ENCODE measurements at regions not wholly inside any gene's neighbourhood (a gene's known extent, or its start where the extent isn't known, plus 50 kb on each side); places are given as distances from the start of the nearest gene placed in this dataset.

DNA sequence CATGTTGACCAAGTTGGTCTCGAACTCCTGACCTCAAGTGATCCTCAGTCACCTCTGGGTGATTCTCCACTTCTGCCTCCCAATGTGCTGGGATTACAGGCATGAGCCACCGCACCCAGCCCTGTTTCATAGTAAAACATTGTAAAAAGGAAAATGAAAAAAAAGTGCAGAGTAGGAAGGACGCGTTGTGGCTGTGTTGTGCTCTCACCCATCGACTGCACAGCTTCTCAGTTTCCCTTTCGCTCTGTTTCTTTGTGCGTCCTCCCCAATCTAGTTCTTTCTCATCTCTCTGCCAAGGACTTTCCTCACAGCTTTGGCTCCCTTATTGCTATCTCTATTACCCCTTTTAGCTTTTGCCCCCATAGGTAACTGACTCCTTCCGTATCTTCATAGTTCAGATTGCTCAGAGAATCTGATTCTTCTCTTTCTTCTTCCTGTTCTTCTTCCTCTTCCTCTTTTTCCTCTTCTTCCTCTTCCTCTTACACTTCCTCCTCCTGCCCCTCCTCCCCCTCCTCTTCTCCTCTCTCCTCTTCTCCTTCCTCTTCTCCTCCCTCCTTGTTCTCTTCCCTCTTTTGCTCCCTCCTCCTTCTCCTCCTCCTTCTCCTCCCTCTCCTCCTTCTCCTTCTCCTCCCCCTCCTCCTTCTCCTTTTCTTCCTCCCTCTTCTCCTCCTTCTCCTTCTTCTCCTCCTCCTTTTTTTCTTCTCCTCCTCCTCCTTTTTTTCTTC, 81.1 kb upstream of the VGLL4 start:
- H3K4me3 ChIP-seq (ENCODE audit: low read depth in 2 of 2, low read length in 1 of 2), result no peak overlapping the region
- H3K4me2 ChIP-seq, result no peak overlapping the region
- H3F3A ChIP-seq (replicated peaks; ENCODE audit: insufficient read depth), result peaks cover 18% of the 10 kb centered on the region
- no peaks in the 10 kb centered on the region for H3K9me3 ChIP-seq
- WGBS (ENCODE audit: low lambda C conversion rate), result 79% methylated on average over 8 of the region's 8 CpGs
- no peaks in the 10 kb centered on the region for H3K36me3 ChIP-seq (replicated peaks in 1 of 2; ENCODE audit: control insufficient read depth in 1 of 2, insufficient read depth in 2 of 2, low read length in 1 of 2)
- no peaks in the 10 kb centered on the region for H3K9me2 ChIP-seq
- CTCF ChIA-PET, result no interaction called here
- peaks cover 0 to 3% of the 10 kb centered on the region in 2 experiments; a peak in 1 of 4 replicates for H3K4me1 ChIP-seq (ENCODE audit: control insufficient read depth in 1 of 2, insufficient read depth in 2 of 2, low read depth in 1 of 2, low read length in 1 of 2)
- H3K27ac ChIP-seq (ENCODE audit: low read depth in 2 of 2, low read length in 1 of 2), result no peak overlapping the region
- no peak for DNase-seq
- POLR2A ChIA-PET, result no interaction called here
- H3K9ac ChIP-seq, result no peak overlapping the region
- H3K27me3 ChIP-seq (ENCODE audit: insufficient read depth), result peaks cover 10% of the 10 kb centered on the region; the same call in 1 of the 2 replicates
- TF ChIP-seq, protein P1, sequence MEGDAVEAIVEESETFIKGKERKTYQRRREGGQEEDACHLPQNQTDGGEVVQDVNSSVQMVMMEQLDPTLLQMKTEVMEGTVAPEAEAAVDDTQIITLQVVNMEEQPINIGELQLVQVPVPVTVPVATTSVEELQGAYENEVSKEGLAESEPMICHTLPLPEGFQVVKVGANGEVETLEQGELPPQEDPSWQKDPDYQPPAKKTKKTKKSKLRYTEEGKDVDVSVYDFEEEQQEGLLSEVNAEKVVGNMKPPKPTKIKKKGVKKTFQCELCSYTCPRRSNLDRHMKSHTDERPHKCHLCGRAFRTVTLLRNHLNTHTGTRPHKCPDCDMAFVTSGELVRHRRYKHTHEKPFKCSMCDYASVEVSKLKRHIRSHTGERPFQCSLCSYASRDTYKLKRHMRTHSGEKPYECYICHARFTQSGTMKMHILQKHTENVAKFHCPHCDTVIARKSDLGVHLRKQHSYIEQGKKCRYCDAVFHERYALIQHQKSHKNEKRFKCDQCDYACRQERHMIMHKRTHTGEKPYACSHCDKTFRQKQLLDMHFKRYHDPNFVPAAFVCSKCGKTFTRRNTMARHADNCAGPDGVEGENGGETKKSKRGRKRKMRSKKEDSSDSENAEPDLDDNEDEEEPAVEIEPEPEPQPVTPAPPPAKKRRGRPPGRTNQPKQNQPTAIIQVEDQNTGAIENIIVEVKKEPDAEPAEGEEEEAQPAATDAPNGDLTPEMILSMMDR (IDR thresholded peaks at IDR 0.05), result no peak
- no peak for TF ChIP-seq RXRA (IDR thresholded peaks at IDR 0.05; ENCODE audit: borderline replicate concordance, low read depth)
- H2AFZ ChIP-seq (ENCODE audit: low read depth), result no peak overlapping the region
- no peaks in the 10 kb centered on the region for H4K20me1 ChIP-seq (ENCODE audit: insufficient read depth)
- H3K79me2 ChIP-seq (ENCODE audit: insufficient read depth), result no peaks in the 10 kb centered on the region

DNA sequence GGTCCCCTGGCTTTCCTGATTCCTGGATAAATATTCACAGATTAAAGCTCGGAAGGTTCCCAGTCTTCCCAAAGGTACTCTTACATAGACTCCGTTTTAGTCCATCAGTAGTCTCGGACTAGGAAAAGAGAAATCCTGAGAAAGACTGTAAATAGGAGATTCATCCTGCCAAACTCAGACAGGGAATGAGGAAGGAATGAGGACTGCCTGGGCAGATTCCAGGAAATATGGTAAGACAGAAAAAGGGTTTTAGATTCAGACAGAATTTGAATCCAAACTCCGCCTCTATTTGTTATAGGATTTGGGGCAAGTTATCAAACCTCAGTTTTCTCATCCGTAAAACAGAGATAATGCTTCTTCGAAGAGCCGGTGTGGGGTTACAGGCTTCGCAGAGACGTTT, 77.8 kb upstream of the VGLL4 start:
- 92% methylated on average over 9 of the region's 9 CpGs for WGBS (ENCODE audit: low lambda C conversion rate)
- Histone ChIP-seq H2AFZ (ENCODE audit: low read depth) (no peak overlapping the region), H3K27ac (ENCODE audit: low read depth in 2 of 2, low read length in 1 of 2) (no peak overlapping the region), H3K9me3 (no peaks in the 10 kb centered on the region), H3K9me2 (no peaks in the 10 kb centered on the region), H4K20me1 (ENCODE audit: insufficient read depth) (0 out of 2 replicates have a peak, but pooled peaks cover under 1% of the 10 kb centered on the region), H3K4me1 (ENCODE audit: control insufficient read depth in 1 of 2, insufficient read depth in 2 of 2, low read depth in 1 of 2, low read length in 1 of 2) (peaks cover 9 to 10% of the 10 kb centered on the region in 2 experiments; a peak in 3 of 4 replicates), H3K4me2 (no peak overlapping the region), H3K36me3 (replicated peaks in 1 of 2; ENCODE audit: control insufficient read depth in 1 of 2, insufficient read depth in 2 of 2, low read length in 1 of 2) (no peaks in the 10 kb centered on the region), H3K79me2 (ENCODE audit: insufficient read depth) (peaks cover 12% of the 10 kb centered on the region), H3K9ac (no peak overlapping the region), H3K4me3 (ENCODE audit: low read depth in 2 of 2, low read length in 1 of 2) (no peak overlapping the region), H3F3A (replicated peaks; ENCODE audit: insufficient read depth) (peaks cover 38% of the 10 kb centered on the region), H3K27me3 (ENCODE audit: insufficient read depth) (peaks cover 10% of the 10 kb centered on the region; the same call in 1 of the 2 replicates)
- TF ChIP-seq SMC3 (IDR thresholded peaks at IDR 0.05; ENCODE audit: low read depth, low read length), result no peak
- no peak for TF ChIP-seq RXRA (IDR thresholded peaks at IDR 0.05; ENCODE audit: borderline replicate concordance, low read depth)
- no peak for TF ChIP-seq EZH2phosphoT487 (IDR thresholded peaks at IDR 0.05; ENCODE audit: borderline replicate concordance, low read depth)
- TF ChIP-seq, protein P1 (IDR thresholded peaks at IDR 0.05), result no peak
- TF ChIP-seq MXI1 (IDR thresholded peaks at IDR 0.05; ENCODE audit: low read depth, low read length), result no peak
- TF ChIP-seq FOXM1 (IDR thresholded peaks at IDR 0.05; ENCODE audit: low read depth), result no peak
- no peak for TF ChIP-seq RCOR1 (IDR thresholded peaks at IDR 0.05; ENCODE audit: low read length)
- TF ChIP-seq, protein P2, sequence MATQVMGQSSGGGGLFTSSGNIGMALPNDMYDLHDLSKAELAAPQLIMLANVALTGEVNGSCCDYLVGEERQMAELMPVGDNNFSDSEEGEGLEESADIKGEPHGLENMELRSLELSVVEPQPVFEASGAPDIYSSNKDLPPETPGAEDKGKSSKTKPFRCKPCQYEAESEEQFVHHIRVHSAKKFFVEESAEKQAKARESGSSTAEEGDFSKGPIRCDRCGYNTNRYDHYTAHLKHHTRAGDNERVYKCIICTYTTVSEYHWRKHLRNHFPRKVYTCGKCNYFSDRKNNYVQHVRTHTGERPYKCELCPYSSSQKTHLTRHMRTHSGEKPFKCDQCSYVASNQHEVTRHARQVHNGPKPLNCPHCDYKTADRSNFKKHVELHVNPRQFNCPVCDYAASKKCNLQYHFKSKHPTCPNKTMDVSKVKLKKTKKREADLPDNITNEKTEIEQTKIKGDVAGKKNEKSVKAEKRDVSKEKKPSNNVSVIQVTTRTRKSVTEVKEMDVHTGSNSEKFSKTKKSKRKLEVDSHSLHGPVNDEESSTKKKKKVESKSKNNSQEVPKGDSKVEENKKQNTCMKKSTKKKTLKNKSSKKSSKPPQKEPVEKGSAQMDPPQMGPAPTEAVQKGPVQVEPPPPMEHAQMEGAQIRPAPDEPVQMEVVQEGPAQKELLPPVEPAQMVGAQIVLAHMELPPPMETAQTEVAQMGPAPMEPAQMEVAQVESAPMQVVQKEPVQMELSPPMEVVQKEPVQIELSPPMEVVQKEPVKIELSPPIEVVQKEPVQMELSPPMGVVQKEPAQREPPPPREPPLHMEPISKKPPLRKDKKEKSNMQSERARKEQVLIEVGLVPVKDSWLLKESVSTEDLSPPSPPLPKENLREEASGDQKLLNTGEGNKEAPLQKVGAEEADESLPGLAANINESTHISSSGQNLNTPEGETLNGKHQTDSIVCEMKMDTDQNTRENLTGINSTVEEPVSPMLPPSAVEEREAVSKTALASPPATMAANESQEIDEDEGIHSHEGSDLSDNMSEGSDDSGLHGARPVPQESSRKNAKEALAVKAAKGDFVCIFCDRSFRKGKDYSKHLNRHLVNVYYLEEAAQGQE (IDR thresholded peaks at IDR 0.05; ENCODE audit: low read depth, low read length), result no peak
- TF ChIP-seq RAD21 (IDR thresholded peaks at IDR 0.05; ENCODE audit: low read length), result no peak
- no peak for TF ChIP-seq MEF2A (IDR thresholded peaks at IDR 0.05; ENCODE audit: borderline replicate concordance, low read depth)
- TF ChIP-seq, protein P3, sequence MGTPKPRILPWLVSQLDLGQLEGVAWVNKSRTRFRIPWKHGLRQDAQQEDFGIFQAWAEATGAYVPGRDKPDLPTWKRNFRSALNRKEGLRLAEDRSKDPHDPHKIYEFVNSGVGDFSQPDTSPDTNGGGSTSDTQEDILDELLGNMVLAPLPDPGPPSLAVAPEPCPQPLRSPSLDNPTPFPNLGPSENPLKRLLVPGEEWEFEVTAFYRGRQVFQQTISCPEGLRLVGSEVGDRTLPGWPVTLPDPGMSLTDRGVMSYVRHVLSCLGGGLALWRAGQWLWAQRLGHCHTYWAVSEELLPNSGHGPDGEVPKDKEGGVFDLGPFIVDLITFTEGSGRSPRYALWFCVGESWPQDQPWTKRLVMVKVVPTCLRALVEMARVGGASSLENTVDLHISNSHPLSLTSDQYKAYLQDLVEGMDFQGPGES (IDR thresholded peaks at IDR 0.05; ENCODE audit: low read depth, low read length), result no peak
- TF ChIP-seq, protein P4, sequence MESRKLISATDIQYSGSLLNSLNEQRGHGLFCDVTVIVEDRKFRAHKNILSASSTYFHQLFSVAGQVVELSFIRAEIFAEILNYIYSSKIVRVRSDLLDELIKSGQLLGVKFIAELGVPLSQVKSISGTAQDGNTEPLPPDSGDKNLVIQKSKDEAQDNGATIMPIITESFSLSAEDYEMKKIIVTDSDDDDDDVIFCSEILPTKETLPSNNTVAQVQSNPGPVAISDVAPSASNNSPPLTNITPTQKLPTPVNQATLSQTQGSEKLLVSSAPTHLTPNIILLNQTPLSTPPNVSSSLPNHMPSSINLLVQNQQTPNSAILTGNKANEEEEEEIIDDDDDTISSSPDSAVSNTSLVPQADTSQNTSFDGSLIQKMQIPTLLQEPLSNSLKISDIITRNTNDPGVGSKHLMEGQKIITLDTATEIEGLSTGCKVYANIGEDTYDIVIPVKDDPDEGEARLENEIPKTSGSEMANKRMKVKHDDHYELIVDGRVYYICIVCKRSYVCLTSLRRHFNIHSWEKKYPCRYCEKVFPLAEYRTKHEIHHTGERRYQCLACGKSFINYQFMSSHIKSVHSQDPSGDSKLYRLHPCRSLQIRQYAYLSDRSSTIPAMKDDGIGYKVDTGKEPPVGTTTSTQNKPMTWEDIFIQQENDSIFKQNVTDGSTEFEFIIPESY (IDR thresholded peaks at IDR 0.05; ENCODE audit: borderline replicate concordance, low read depth), result no peak
- TF ChIP-seq NRF1 (IDR thresholded peaks at IDR 0.05; ENCODE audit: low read depth, low read length), result no peak
- ChIA-PET POLR2A (no interaction called here), CTCF (interaction anchor here (0.7 kb wide), 1 partner anchor 864 kb away, joined by 3 read pairs; no protein-coding TSS in a partner anchor)
- no peak for DNase-seq

Data from SK-N-SH (cell line).